Femur (tissue), 1 donor: ENCODE measurements at regions not wholly inside any gene's neighbourhood (a gene's known extent, or its start where the extent isn't known, plus 50 kb on each side); places are given as distances from the start of the nearest gene placed in this dataset.

Experiments used
- DNase-seq: peaks from one replicate; pipeline ENCODE4 v3.0.0-alpha.2; 2017

DNA sequence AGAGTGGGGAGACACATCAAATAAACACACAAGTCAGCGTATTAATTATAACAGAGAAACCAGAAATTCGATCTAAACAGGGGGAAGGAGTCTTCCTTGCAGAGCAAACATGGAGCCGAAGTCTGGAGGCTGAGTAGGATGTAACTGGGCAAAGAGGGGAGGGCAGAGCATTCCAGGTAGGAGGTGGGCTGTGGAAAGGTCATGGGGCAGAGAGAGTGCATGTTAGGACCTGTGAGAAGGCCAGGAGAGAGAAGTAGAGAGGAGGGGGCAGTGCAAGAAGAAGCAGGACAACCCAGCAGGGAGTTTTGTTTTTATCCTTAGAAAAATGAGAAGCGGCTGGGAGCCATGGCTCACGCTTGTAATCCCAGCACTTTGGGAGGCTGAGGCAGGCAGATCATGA is 130.8 kb upstream of the GPR26 start:
- DNase-seq, result no peak

DNA sequence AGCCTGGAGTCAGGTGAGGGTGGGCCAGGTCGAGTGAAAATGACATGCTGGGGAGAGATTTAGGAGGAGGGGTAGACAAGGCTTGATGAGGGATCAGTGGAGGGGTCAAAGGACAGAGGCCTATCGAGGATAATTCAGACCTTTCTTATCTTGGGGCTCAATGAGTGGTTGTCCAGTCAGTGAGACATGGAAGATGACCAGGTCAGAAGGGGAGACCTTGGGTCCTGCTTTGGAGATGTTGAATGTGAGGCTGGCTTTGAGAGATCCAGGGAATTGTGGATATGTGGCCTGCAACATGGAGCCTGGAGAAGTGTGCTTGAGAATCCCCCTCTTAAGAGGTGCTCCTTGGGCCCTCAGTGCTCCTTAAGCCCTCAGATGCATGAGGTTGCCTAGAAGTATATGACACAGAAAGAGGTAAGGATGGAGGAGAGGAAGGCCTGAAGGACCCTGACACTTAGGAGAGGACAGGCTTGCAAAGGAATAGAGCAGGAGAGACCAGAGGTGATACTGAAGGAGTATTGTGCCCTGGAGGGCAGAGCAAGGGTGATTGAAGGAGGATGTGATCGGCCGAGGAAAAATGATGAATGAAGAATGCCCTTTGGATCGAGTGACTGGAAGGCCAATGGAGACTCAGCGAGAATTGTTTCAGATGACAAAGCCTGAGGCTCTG is 129.8 kb upstream of the GPR26 start:
- no peak for DNase-seq

DNA sequence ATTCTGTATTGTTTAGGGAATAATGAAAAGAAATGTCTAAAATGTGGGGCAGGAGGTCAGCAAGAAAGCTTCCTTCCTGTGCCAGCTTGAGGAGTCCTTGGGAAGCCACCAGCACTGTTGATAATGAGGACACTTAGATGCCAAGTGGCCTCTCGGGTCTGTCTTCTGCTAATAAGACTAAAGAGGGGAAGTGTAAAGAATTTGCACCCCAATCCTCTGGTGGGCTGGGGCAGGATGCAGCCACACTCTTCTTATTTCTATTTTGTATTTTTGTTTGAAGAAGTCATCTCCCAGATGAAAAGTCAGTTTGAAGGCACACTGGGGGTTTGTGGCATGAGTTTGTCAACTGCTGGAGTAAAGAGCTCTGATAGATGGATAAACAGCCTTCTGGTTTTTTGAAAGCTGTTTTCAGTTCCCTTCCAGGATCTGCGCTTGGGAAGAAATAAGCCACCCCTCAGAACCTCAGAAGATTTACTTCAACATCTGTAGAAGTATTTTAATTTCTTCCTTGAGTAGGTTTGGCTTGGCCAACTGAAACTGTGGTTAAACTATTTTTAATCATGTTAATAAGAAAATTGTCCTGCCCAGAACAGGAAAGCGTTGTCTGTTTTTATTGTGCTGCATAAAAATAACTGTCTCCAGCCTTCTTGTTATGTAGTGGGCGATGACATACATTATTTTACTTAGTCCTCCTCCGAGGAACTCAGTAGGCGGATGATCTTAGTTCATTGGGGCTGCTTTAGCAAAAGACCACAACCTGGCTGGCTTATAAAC is 128.8 kb upstream of the GPR26 start:
- DNase-seq, result no peak

DNA sequence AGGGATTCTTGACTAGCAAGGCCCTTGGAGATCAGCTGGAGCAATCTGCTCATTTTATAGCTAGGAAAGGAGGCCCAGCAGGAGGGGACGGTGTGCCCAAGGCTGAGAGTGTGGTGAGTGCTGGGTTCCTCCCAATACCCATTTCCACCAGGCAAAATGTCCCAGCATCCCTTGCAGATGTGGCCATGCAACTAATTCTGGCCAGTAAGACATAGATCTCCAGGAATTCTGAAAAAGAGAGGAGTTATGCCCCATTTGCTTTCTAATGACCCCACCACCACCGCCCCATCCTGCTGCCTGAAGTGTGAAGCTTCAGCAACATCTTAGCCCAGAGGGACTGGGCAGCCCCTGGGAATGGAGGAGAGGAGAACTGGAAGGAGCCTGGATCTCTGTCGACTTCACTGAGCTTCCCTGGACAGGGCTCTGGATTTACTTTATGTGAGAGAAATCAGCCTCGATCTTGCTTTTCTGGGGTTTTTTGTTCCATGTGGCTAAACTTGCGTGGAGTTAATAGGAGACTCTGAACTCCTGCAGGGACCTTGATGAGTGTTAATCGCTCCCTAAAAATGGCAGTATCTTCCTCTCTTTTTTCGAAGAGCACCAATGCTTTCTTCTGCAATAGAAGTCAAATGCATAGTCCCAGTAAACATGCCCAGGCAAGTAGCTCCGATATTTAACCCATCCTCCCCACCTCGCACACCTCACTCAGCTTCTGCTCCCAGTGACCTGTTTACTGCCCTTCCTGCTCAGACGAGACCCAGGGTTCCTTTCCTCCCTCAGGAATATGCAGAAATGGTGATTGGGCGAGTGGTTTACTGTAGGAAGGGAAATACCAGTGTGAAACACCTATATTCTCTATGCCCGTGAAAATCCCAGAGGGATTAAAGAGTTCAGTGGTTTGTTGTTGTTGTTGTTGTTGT is 127.5 kb upstream of the GPR26 start:
- no peak for DNase-seq

DNA sequence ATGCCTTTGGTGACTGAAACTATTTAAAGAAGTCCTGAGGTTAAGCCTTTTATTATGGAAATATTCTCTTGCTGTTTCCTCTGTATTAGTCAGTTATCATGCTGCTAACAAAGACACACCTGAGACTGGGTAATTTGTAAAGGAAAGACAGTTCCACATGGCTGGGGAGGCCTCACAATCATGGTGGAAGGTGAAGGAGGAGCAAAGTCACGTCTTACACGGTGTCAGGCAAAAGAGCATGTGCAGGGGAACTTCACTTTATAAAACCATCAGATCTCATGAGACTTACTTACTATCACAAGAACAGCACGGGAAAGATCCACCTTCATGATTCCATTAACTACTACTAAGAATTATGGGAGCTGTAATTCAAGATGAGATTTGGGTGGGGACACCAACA is 121.2 kb upstream of the GPR26 start:
- no peak for DNase-seq

DNA sequence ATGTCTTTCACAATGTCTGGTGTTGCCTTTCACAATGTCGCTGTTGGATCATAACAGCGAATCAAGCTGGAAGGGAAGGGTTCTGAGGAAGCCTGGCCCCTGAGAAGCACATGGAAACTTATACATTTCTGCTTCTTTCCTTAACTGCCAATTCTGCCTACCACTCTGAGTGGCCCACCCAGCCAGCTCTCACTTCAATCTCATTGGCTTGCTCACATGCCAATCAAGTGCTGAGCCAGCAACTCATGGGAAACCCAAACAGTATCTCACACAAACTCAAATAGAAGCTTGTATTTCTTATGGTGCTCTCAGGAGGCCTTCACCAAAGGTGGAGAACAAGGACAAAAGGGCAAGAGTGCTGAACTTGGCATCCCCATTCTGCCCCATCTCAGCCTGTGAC is 117.4 kb upstream of the GPR26 start:
- DNase-seq, result no peak

DNA sequence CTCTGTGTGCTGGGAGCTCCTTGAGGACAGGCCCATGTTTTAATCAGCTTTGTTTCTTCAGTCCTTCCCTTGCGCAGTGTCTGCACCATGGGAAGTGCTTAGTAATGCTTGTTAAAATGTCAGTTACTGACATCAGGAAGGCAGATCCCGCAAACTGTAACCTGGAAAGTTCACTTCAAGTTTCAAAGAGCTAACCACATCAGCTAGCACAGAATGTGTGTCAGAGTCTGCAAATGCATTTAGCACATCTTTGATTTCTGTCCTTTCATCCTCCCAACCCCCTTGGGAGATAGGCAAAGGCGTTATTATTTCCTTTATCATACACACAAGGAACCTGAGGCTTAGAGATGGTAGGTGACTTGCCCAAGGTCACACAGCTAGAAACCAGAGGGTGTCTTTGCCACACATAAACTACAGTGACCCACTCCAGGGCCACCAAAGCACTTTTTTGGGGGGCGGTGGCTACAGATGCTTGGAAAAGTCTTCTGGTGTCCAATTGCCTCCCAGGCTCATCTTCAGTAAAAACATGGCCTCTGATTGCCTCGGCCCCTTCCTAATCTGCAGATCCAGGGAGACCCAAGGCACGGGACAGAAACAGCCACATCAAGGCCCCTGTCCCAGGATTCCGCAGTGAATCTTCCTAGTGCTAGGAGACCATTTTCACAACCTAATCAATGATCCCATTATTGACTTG is 116.2 kb upstream of the GPR26 start:
- no peak for DNase-seq

DNA sequence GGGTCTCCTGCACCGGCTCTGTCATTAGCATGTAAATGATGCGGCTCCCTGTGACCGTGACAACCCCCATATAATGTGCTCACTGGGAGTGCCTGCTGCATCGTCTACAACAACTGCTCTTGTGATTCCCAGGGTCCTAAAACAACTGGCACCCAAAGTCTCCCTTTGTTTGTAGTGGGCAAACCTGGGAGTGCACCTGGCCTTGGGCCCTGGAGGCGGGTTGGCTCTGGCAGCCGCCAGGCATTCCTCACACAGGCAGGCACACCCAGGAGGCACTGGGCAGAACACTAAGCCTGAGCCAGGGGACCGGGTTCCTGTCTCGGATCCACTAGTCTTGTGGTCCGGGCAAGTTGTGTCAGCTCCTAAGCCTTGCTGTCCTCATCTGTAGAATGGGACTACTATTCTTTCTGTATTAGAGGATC is 115.5 kb upstream of the GPR26 start:
- DNase-seq, result no peak

DNA sequence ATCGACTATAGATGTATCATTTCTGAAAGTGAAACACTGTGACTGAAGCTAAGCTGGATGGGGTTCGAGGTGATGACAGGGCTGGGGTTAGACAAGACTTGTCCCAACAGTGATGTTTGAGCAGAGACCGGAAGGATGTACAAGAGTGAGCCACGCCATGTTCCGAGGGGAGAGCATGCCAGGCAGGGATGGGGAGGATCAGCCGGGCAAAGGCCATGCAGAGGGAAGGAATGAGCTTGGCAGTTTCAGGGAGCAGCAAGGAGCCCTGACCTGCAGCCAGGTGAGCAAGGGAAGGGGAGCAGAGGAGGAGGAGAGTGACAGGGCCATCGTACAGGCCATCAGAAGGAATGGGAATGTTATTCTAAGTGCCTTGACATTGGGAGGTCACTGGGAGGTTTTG is 114.9 kb upstream of the GPR26 start:
- no peak for DNase-seq

DNA sequence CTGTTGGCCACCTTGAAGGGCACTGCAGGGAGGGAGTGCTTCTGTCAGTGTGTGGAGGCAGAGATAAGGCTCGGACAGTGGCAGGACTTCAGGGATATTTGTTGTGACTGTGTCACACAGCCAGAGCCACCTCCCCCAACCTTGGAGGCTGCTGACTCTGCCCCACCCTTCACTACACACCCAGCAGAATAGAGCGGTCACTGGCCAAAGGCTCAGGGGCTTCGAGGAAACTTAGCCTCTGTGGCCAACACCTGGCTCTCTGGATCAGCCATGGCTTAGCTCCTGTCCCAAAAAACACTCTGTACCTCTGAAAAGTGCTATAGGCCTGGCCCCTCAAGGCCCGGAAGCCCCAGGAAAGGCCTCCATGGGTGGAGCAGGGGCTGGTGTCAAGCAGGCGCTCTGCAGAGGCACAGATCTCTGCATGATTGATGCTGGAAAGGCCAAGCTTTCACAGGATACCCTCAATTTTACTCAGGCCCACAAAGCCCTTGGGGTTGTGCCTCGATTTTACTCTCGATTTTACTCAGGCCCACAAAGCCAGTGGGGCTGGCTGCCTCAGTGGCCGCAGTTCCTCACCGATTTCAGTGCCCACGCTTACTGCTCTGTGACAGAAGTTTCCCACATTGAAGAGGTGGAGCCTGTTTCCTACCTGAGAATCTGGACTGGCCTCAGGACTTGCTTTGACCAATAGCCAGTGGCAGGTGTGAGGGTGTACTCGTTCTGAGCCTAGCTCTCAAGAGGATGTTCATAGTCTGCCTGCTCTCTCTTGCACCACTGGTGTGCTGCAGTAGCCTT is 113.2 kb upstream of the GPR26 start:
- no peak for DNase-seq

DNA sequence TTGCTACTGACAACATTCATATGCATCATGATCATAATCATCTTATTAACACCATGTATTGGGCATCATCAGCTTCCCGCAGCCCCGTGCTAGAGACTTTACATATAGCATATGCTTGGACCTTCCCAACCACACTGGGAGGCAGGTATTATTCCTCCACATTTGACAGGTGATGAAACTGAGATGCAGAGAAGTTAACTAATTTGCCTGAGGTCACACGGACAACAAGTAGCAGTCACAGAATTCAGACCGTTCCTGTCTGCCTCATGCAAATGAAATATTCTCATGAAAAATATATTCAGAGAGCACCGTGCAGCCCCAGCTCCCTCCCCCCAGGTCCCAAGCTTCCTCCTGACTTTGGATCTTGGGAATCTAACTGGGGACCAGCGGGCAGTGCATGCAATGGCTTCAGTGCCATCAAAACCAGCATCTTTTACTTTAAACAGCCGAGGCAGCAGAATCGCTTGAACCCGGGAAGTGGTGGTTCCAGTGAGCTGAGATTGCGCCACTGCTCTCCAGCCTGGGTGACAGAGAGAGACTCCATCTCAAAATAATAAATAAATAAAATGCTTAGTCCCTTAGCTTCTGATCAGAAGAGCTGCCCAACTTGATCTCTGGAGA is 112.2 kb upstream of the GPR26 start:
- no peak for DNase-seq

DNA sequence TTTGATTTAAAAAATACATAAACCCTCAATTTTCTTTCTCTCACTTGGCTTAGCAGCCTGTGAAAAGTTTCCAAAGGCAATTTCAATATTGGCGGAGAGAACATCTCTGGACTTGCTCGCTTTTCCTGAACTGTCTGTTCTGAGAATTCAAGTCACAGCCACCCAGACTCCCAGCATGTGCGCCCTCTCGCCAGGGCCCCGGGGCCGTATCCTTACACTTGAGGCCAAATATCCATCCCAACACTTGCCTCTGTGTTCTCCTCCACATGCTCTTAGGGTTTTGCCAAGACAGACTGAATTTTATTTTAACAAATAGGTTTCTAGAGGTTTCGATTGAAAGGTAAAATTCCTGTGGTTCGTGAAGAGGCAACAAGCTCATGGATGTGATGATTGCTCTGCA is 111.5 kb upstream of the GPR26 start:
- no peak for DNase-seq

DNA sequence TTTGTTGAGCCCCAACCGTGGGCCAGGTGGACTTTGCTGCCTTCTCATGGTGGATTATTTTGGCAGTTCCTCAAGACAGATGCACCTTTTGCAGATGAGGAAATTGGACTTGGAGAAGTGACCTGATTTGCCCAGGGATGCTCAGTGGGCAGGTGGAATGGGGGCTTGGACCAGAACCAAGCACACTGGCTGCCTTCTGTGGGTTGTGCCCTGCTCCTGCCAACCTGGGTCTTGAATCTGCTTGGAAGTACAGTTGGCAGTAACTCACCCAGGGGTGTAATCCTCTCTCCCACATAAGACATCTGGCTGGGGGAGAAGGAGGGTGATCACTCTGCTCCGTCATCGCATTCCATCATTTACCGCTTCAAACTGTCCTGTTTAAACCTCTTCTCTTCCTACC is 110.5 kb upstream of the GPR26 start:
- DNase-seq, result no peak

DNA sequence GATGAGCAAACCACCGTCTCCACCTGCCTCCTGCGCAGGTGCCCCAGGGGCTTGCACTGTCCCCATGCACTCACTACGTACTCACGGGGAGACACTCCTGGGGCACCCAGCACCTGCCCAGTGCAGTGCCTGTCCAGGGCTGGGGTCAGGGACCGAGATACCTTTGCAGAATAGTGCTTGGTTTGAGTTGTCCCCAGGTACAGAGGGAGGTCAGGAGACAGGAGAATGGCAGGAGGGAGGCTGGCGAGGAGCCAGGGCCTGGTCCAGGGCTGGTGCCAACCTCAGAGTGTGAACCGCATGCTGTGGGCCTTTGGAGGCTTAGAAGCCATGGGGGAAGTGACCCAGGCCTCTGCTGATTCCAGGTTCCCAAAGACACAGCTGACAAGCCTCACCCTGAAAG is 110.1 kb upstream of the GPR26 start:
- DNase-seq, result no peak

DNA sequence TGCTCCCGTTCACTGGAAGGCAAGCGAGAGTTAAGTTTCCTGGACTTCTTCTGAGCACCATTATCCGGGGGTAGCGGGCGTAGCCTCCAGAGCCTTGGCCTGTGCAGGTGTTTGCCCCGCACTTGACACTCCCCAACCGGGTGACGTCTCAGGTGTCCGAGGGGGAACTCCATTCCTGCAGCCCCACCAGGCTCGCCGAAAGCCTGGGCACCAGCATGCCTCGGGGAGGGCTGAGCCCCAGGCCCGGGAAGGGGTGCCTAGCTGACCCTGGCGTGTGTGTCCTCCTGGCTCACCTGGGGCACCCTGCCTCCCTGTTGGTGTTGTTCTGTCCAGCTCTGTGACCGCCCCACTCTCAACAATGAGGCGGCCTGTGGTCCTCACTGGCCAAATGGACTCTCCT is 109.4 kb upstream of the GPR26 start:
- DNase-seq, result no peak

DNA sequence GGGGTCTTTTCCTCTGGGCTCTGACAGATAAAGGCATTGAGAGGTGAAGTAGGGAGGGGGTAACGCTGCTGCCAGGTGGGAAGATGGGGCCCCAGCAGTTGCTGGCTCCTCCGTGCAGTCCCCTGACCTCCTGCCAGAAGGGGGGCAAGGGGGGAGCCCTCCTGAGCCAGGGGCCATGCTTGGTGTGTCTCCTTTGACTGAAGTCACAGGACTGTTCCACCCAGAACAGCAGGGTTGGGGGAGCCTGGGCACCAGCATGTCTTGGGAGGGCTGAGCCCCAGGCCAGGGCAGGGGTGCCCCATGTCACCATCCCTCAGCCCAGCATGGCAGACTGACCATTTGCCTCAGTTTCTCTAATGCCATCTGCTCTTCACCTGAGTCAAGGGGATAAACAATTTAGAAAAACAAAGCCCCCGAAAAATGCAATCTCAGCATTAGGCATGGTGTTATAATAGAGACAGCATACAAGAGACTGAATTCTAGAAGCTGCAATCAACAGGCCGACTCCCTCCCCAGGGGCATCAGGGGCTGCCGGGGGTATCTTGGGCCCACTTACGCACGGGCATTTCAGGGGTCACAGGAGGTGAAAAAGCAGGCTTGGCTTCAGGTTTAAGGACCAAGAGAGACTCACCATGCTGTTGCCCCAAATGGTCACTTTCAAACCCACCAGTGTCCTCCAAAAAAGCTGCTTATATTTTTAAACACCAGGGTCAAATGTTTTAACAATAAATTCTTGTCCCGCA is 108.6 kb upstream of the GPR26 start:
- no peak for DNase-seq

DNA sequence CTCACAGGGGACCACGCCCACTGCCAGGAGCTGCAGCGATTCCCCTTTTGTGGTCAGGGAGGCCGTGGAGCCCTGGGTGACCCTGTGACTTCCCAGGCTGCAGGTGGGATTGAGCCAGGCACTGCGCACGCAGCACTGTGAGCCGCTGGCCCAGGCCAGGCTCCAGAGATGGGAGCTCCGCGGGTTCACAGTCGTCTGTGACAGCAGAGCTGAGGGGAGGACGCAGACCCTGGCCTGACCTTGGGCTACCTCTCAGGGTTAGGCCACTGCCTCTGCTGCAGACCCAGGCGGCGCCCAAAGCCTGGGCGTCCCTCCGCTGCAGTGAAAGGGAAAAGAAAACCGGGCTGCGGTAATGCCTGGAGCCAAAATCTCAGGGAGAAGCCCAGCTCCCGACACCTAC is 107.5 kb upstream of the GPR26 start:
- no peak for DNase-seq

DNA sequence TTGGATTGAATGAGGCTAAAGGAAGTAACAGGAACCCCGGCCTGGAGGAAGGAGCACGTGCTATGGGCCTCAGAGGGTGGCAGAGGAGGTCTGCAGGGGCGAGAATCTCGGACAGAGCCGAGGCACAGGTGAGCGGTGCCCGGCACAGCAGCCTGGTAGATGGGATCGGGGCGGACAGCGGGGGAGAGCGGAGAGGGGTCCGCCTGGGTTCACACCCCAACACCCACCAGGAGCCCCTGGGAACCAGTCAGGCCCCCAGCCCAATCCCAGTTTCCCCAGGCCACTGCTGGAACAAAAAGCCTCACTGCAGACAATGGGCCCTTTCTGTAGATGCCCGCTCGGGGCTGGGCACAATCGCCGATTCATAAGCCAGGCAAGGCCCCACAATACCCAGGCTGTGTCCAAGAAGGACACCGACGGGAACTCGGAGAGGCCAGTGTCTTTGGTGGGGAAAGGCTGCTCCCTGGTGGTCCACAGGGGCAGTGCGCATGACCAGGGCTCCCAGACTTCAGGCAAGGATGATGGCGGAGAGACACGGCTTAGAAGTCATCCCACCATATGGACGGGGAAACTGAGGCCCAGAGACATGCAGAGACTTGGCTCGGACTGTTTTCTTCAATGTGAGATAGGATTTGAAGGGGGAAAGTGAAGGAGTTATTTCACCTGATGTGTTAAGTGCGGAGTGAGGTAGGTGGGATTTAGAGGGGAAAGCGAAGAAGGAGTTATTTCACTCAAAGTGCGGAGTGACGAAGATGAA is 106.9 kb upstream of the GPR26 start:
- peak; percentile 84 for DNase-seq

DNA sequence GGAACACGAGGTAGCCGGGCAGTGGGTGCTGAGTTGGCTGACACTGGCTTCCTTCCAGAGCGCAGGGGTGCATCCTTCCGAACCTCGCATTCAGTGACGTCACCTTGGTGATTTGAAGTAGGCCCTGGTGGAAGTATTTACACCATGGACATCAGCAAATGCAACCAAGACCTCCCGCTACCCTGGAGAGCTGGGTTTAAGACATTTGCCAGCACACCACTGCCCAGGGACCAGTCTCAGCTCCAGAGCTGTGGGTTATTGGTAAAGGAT is 106.4 kb upstream of the GPR26 start:
- DNase-seq, result no peak
